Endothelial cell of umbilical vein (primary cell): ENCODE measurements at regions not wholly inside any gene's neighbourhood (a gene's known extent, or its start where the extent isn't known, plus 50 kb on each side); places are given as distances from the start of the nearest gene placed in this dataset.

ENCODE experiments used
- EZH2 ChIP-seq: IDR thresholded peaks from 2 replicates; pipeline ENCODE4 v1.6.1; 2012; ENCODE audit warnings: borderline replicate concordance, low read depth, mild to moderate bottlenecking, moderate library complexity, low read length, inconsistent platforms; ENCODE audit not compliant: severe bottlenecking
- TF ChIP-seq, protein P1 (sequence below), 2 donors: IDR thresholded peaks; 1 replicate in 1 of 2; 2 replicates in 1 of 2; pipeline ENCODE4 v1.5.1; 2011; ENCODE audit warnings: low read length in 2 of 2, mild to moderate bottlenecking in 2 of 2, moderate library complexity in 2 of 2, control low read depth in 1 of 2, inconsistent platforms in 1 of 2, low read depth in 1 of 2; ENCODE audit not compliant: insufficient read depth in 1 of 2; ENCODE audit errors: extremely low read depth in 1 of 2

DNA sequence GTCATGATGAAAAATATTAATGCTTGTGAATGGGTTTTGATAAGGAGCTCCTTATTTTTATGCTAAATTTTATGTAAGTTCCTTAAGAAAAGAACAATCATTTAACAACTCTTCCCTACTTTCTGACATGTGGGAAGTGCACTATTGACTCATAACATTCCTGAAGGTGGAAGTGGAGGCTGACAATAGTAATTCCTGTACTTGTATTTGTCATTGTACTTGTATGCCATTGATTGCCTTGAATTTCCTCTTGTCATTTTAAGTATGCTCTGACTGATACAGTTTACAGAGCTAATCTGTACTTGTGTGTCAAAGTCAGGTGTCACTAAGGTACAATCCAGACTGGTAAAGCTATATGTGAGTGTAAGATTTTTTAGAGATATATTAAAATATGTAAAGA lies 440.0 kb downstream of the SLC16A7 start:
- TF ChIP-seq EZH2, result no peak
- TF ChIP-seq, protein P1, sequence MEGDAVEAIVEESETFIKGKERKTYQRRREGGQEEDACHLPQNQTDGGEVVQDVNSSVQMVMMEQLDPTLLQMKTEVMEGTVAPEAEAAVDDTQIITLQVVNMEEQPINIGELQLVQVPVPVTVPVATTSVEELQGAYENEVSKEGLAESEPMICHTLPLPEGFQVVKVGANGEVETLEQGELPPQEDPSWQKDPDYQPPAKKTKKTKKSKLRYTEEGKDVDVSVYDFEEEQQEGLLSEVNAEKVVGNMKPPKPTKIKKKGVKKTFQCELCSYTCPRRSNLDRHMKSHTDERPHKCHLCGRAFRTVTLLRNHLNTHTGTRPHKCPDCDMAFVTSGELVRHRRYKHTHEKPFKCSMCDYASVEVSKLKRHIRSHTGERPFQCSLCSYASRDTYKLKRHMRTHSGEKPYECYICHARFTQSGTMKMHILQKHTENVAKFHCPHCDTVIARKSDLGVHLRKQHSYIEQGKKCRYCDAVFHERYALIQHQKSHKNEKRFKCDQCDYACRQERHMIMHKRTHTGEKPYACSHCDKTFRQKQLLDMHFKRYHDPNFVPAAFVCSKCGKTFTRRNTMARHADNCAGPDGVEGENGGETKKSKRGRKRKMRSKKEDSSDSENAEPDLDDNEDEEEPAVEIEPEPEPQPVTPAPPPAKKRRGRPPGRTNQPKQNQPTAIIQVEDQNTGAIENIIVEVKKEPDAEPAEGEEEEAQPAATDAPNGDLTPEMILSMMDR (IDR thresholded peaks at IDR 0.05; ENCODE audit: extremely low read depth in 1 of 2, insufficient read depth in 1 of 2, low read depth in 1 of 2, low read length in 2 of 2), result no peak
